Right ventricle myocardium inferior (tissue), 1 donor: ENCODE measurements at regions not wholly inside any gene's neighbourhood (a gene's known extent, or its start where the extent isn't known, plus 50 kb on each side); places are given as distances from the start of the nearest gene placed in this dataset.
"Not testable (repeated sequence)": the region's sequence is repeated elsewhere in the genome, so short reads cannot be mapped to it uniquely, and the experiment has no call there.

ENCODE experiments used
- ATAC-seq: fragments of 200-7000 bp; cut with Tn5 transposase; one replicate; pipeline ENCODE4 v1.9.1; 2020; ENCODE audit warnings: mild to moderate bottlenecking, moderate library complexity
- DNase-seq: peaks from one replicate; pipeline ENCODE4 v3.0.0; 2021; ENCODE audit errors: missing footprints
- intact Hi-C: fragments of 100-400 bp; cut with DNase I; formaldehyde crosslinking; loops from one replicate; pipeline ENCODE4 v1.11.0; 2022
- donor health status: DM: no; HTN: yes; CAD: no; lungs with severe emphysema.

DNA sequence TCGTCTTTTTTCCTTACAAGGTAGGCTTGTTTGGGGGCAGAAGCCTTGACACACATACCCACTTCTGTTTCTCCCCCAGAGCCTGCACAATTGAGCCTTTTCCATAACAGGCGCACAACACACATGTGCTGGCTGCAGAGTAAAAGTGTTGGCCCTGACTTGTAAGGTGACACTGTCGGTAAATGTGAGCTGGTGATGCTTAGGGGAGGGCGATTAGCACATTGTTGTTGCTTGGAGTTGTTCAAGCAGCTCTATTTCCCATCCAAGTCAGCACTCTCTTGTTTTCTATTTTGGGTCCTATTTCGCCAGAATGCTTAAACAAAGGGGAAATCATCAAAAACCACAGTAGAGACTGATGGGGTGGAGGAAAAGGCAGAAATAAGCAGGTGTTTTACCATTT, 51.9 kb upstream of the PTPRJ start:
- ATAC-seq (no peak), DNase-seq (no peak)
- intact Hi-C loops, result no loop called here

DNA sequence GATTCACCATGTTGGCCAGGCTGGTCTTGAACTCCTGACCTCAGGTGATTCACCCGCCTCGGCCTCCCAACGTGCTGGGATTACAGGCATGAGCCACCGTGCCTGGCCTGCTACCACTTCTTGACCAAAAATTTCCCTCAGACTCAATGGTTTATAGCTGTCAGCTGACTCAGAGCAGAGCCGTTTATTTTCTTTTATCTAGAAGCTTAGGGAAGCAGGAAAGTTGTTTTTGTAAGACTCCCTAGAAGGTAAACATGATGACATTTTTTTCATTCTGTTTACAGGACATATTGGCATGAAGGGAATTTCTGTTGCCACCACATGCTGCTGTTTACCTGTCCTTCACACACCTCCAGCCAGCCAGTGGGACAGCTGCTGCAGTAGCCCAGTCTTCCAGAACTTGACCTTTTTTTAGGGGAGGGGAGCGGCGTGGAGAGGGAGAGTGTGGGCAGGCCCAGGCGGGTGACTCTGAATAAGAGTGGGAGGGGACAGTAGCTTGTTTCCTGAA, 56.1 kb upstream of the PTPRJ start:
- DNase-seq (no peak), ATAC-seq (no peak)
- intact Hi-C loops, result no loop called here

DNA sequence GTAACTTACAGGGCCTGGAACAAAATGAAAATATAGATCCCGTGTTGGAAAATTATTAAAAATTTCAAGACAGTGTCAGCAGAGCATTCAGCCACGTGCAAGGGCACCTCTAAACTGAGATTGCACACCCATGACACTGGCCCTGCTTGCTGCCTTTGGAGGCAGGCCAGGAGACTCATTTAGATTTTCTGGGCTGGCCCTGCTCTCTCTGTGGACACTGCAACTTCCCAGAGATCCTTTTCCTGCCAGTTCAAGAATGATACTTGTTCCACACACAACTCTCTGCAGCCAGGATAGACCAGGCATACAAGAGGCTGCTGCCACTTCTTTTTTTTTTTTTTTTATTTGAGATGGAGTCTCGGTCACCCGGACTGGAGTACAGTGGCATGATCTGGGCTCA, 56.7 kb upstream of the PTPRJ start:
- peak; percentile 75 for ATAC-seq
- intact Hi-C loops, result no loop called here
- no peak for DNase-seq

DNA sequence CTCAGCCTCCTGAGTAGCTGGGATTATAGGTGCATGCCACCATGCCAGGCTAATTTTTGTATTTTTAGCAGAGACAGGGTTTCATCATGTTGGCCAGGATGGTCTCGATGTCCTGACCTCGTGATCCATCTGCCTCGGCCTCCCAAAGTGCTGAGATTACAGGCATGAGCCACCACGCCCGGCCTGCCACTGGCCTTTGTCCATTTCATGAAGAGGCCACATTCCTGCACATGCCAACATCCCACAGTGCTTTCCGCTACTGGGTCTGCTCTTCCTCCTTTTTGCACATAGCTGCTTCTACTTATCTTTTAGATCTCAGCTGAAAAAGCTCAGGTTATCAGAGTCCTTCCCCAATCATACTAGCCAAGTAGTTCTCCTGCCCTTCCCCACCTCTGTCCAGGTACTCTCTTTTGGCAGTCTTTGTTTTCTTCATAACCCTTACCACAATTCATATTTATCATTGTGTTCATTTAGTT, 59.2 kb upstream of the PTPRJ start:
- intact Hi-C loops, DNase-seq, ATAC-seq: not testable (repeated sequence)

DNA sequence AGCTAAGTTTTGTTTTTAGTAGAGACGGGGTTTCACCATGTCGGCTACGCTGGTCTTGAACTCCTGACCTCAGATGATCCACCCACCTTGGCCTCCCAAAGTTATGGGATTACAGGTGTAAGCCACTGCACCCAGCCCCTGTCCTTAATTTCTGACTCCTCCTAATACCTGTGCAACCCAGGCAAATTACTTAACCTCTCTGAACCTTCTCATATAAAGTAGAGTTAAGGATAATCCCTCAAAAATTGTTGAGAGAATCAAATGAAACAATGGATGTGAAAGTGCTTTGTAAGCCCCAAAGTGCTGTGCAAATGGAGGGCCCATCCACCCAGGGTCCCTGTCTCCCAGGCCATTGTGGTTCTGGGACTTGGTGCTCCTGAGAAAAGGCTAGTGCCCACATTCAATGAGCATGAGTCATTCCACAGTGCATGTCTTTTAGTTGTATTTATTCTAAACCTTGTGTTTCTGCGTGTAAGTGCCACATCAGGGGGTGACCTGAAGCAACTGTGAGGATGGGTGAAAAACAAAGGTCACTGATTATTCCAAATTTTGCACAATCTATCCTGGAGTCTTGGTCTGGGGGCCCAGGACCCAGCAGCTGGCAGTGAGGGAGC, 61.4 kb upstream of the PTPRJ start:
- ATAC-seq (no peak), DNase-seq (no peak)
- intact Hi-C loops, result no loop called here

- no peak for ATAC-seq
- no peak for DNase-seq
- intact Hi-C loops, result no loop called here
These were observed 62.0 kb upstream of the PTPRJ start for GRCh38 chr11:47918370-47918690.

DNA sequence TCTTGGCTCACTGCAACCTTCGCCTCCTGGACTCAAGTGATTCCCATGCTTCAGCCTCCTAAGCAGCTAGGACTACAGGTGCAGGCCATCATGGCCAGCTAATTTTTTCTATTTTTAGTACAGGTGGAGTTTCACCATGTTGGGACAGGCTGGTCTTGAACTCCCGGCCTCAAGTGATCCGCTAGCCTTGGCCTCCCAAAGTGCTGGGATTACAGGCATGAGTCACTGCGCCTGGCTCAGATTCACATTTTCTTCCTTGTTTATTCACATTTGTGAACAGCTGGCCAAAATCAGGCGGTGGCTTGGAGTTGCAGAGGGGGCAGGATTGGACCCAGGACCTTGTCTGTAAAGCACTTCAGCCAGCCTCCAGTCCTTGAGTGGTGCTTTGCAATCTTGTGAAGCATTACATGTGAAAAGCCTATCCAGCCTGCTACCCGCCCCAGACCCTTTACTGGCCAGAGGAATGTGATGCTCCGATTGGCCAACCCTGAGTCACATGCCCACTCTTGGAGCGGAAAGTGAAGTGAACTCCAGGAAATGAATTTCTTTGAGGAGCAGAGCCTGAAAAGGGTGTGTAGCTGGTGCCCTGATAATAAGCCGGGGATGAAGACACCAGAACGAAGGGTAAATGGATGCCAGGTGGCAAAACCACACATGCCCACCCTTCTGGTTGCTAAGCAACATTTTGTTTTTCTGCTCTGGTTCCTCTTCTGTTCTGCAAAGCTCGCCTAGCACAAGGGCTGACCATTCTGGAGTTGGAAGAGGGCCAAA, 62.6 kb upstream of the PTPRJ start:
- intact Hi-C loops, result no loop called here
- peak; percentile 86 for DNase-seq

GRCh38 chr11:47916361-47916841, 64.0 kb upstream of the PTPRJ start:
- no peak for DNase-seq
- peak; percentile 76 for ATAC-seq
- intact Hi-C loops, result no loop called here

More for the DNA sequence above, 62.6 kb upstream of the PTPRJ start:
- ATAC-seq, result peak; percentile 92

- no peak for DNase-seq
- intact Hi-C loops, result no loop called here
- ATAC-seq, result no peak
These were observed 64.6 kb upstream of the PTPRJ start for GRCh38 chr11:47915783-47916182.

DNA sequence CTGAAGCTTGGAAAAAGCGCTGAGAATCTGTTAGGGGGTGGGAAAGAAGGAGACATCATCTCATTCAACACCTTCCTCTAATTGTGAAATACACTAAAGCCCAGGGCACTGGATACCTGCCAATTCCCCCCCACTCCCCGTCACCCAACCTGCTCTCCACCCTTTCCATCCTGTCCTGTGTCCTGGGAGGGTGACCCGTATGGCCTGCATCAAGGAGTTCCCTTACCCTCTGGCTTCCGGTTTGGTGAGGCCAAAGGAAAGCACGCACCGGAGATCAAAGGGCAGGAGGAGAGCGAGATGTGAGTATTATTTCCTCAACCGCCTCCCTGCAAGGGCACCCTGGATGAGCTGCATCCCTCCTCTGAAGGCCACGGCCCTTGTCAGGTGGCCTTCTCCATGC, 65.0 kb upstream of the PTPRJ start:
- DNase-seq (no peak), ATAC-seq (no peak)
- intact Hi-C loops, result no loop called here

- intact Hi-C loops, result no loop called here
- DNase-seq (no peak), ATAC-seq (no peak)
These were observed 65.6 kb upstream of the PTPRJ start for GRCh38 chr11:47914743-47915142.

GRCh38 chr11:47913529-47914244, 65.5 kb upstream of the NUP160 start:
- ATAC-seq, result no peak
- no peak for DNase-seq
- intact Hi-C loops, result no loop called here

DNA sequence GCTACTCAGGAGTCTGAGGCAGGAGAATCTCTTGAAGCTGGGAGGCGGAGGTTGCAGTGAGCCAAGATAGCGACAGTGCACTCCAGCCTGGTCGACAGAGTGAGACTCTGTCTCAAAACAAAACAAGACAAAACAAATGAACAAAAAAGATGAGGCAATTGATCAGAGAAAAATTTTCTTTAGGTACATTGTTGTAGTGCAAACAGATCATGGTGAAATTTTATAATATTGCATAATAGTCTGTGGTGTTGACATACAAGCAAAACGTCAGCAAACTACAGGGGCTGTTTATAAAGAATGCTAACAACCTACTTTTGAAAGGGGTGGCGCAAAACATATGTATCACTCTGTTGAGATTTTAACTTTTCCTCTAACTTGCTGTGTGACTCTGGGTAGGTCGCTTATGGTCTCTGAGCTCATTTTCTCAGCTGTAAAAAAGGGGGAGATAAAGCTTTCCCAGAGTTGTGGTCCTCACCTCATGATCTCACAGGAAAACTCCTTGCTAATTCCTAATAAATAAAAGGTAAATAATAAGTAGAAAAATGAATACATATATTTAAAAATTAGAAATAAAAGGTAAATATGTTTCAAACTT, 64.8 kb upstream of the NUP160 start:
- no peak for DNase-seq
- intact Hi-C loops, result no loop called here
- no peak for ATAC-seq

DNA sequence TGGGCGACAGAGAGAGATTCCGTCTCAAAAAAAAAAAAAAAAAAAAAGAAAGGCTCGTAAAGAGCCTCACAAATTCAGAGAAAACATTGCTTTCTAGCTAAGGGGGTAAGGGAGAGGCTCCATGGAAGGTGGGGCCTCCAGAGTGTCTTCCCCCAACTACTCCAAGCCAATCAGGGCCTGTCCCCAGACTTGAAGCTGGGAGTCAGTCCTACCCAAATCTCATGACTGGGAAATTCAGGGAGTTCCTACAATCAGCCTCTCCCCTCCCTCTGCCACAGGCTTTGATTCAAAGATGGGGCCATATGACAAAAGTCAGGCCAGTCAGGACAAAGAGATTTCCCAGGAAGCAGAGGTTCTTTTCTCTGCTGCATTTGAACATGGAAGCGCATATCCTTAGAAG, 63.0 kb upstream of the NUP160 start:
- DNase-seq (no peak), ATAC-seq (no peak)
- intact Hi-C loops, result no loop called here

- intact Hi-C loops, result no loop called here
- ATAC-seq, result peak; percentile 67
These were observed 60.0 kb upstream of the NUP160 start for GRCh38 chr11:47908198-47908597.

GRCh38 chr11:47907499-47907898, 59.3 kb upstream of the NUP160 start:
- intact Hi-C loops, result no loop called here
- peak; percentile 41 for ATAC-seq
- no peak for DNase-seq

More at GRCh38 chr11:47908198-47908597, 60.0 kb upstream of the NUP160 start:
- DNase-seq, result no peak

- DNase-seq (no peak), ATAC-seq (no peak)
- intact Hi-C loops, result no loop called here
These were observed 57.9 kb upstream of the NUP160 start for GRCh38 chr11:47906066-47906465.

DNA sequence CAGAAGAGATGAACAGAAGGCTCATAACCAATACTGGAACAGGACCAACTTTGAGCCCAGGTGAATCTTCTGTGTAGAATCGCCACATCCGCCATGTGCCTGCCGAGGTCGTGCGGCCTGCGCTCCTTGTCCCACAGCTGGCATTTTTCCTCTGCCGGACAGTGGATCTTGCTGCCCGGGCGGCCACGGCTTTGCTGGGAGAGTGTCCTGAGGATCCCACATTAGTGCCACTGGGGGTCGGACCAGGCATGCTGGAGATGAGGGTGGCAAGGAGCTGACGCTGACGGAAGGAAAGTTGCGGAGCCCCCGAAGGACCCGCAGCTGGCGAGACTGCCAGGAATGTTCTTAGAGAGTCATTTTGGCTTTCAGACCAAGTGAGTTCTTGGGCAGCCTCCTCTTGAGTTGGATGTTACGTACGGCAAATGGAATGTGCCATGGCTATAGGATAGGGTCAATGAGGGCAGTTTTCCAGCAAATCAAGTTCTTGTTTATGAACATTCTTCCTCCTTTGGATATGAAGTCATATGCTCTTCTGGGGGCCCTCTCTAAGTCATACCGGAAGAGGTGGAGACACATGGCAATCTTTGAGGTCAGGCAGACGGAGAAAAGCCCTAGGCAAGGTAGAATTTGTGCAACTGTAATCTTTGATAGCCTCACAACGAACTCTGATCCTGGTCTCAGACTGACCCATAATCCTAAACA, 57.4 kb upstream of the NUP160 start:
- no peak for ATAC-seq
- no peak for DNase-seq
- intact Hi-C loops, result no loop called here

DNA sequence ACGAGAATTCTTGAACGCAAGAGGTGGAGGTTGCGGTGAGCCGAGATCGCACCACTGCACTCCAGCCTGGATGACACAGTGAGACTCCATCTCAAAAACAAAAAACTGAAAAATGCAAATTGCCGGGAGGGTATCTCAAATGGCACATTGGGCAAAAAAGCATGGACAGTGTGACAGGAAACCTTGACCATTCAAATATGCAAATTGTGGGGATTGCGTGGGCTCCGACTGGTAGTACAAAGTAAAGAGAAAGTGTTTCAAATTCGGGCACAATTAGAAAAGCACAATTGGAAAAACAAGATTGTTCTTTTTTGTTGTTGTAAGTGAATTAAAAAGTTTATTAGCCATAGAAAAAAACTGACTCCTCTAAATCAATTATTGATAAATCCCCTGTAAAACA, 56.7 kb upstream of the NUP160 start:
- ATAC-seq (no peak), DNase-seq (no peak)
- intact Hi-C loops, result no loop called here
